ENCODE measurements at regions not wholly inside any gene's neighbourhood (a gene's known extent, or its start where the extent isn't known, plus 50 kb on each side); places are given as distances from the start of the nearest gene placed in this dataset.

GRCh38 chr4:33772582-33772981 is 2471.7 kb downstream of the ARAP2 start:
- no peaks in the 10 kb centered on the region for H3K9me3 ChIP-seq (ENCODE audit: insufficient read depth in 2 of 2, low read depth in 1 of 2, low read length in 1 of 2)
- ChIA-PET POLR2A (ENCODE audit: partially characterized antibody) (no interaction called here), CTCF (ENCODE audit: partially characterized antibody) (no interaction called here)
- no peak overlapping the region for H2BK12ac ChIP-seq (ENCODE audit: low read depth, low read length)
- no peak overlapping the region for H2BK20ac ChIP-seq (ENCODE audit: low read length)
- H3K18ac ChIP-seq (ENCODE audit: extremely low read depth, low read length) = no peak overlapping the region
- WGBS, 2 experiments (ENCODE audit: extremely low coverage in 1 of 2, insufficient coverage in 1 of 2, insufficient read length in 1 of 2, insufficient replicate concordance in 2 of 2, low coverage in 1 of 2, low lambda C conversion rate in 2 of 2, missing lambda C conversion rate in 1 of 2) = 80% methylated on average over 2 of the region's 2 CpGs; no CpG with 5 or more reads in 1 of the 2 experiments
- no peak overlapping the region for H3K14ac ChIP-seq (ENCODE audit: insufficient read length)
- H4K91ac ChIP-seq (replicated peaks; ENCODE audit: insufficient read length, low read length) = no peak overlapping the region
- no peak overlapping the region for H2AK5ac ChIP-seq (ENCODE audit: low read depth, low read length)
- no peak overlapping the region for H3K4me3 ChIP-seq (ENCODE audit: extremely low read depth in 1 of 4, insufficient read depth in 2 of 4, low read depth in 3 of 4, low read length in 4 of 4)
- no peaks in the 10 kb centered on the region for H3K27me3 ChIP-seq (replicated peaks in 1 of 4; ENCODE audit: control insufficient read depth in 3 of 4, extremely low read depth in 1 of 4, insufficient read depth in 3 of 4, low read length in 3 of 4)
- H3K36me3 ChIP-seq (ENCODE audit: control insufficient read depth in 2 of 4, insufficient read depth in 4 of 4, low read length in 3 of 4) = no peaks in the 10 kb centered on the region
- no peak overlapping the region for H3K4ac ChIP-seq (replicated peaks; ENCODE audit: insufficient read length, low read depth, low read length)
- no peak overlapping the region for H3K23ac ChIP-seq (ENCODE audit: insufficient read length)
- H2AFZ ChIP-seq (ENCODE audit: low read length) = no peak overlapping the region
- H4K20me1 ChIP-seq (replicated peaks in 1 of 2; ENCODE audit: control insufficient read depth in 1 of 2, insufficient read depth in 2 of 2, low read length in 2 of 2) = no peaks in the 10 kb centered on the region
- no peak overlapping the region for H2BK120ac ChIP-seq (replicated peaks; ENCODE audit: low read depth, low read length)
- no peak overlapping the region for H2BK5ac ChIP-seq (ENCODE audit: low read depth, low read length)
- FAIRE-seq = no peak
- H4K5ac ChIP-seq (ENCODE audit: insufficient read length, low read depth, low read length) = no peak overlapping the region
- no peak overlapping the region for H3K27ac ChIP-seq (ENCODE audit: low read depth, low read length)
- H2BK15ac ChIP-seq (ENCODE audit: low read length) = no peak overlapping the region
- no peak for DNase-seq (ENCODE audit: low read depth in 1 of 2, low spot score in 2 of 2)
- no peaks in the 10 kb centered on the region for H3K4me1 ChIP-seq (replicated peaks in 1 of 4; ENCODE audit: control insufficient read depth in 3 of 4, insufficient read depth in 4 of 4, low read length in 3 of 4)
- no peak overlapping the region for H3K4me2 ChIP-seq (ENCODE audit: insufficient read depth in 1 of 2, low read depth in 2 of 2, low read length in 2 of 2)
- no peak overlapping the region for H3K9ac ChIP-seq (replicated peaks in 1 of 4; ENCODE audit: extremely low read depth in 1 of 4, low read depth in 3 of 4, low read length in 3 of 4)
- no peaks in the 10 kb centered on the region for H3K23me2 ChIP-seq (ENCODE audit: low read depth, low read length)
- no peaks in the 10 kb centered on the region for H3K79me1 ChIP-seq (ENCODE audit: low read depth, low read length)
- no peak overlapping the region for H3K56ac ChIP-seq (replicated peaks; ENCODE audit: insufficient read length, low read depth, low read length)
- H4K8ac ChIP-seq (ENCODE audit: extremely low read depth, insufficient read depth, low read length) = no peak overlapping the region
- H3K79me2 ChIP-seq (ENCODE audit: control insufficient read depth in 1 of 2, insufficient read depth in 2 of 2, low read length in 2 of 2) = no peaks in the 10 kb centered on the region
- no peak for TF ChIP-seq MAX (IDR thresholded peaks at IDR 0.05)
- no peak for TF ChIP-seq SP2 (IDR thresholded peaks at IDR 0.05; ENCODE audit: low read length)
- TF ChIP-seq TBP (IDR thresholded peaks at IDR 0.05; ENCODE audit: low read depth, low read length) = no peak
- no peak for TF ChIP-seq BACH1 (IDR thresholded peaks at IDR 0.05; ENCODE audit: low read length)
- no peak for TF ChIP-seq SP1 (IDR thresholded peaks at IDR 0.05; ENCODE audit: low read depth, low read length)
- TF ChIP-seq E2F6 (IDR thresholded peaks at IDR 0.05) = no peak
- no peak for TF ChIP-seq POLR2AphosphoS5 (IDR thresholded peaks at IDR 0.05; ENCODE audit: low read depth, low read length)
- TF ChIP-seq ATF2 (IDR thresholded peaks at IDR 0.05; ENCODE audit: low read length) = no peak
- no peak for TF ChIP-seq EGR1 (IDR thresholded peaks at IDR 0.05; ENCODE audit: borderline replicate concordance, low read depth, low read length)
- TF ChIP-seq GABPA (IDR thresholded peaks at IDR 0.05; ENCODE audit: borderline replicate concordance, insufficient read depth, low read length) = no peak
- no peak for TF ChIP-seq POLR2A (IDR thresholded peaks at IDR 0.05; ENCODE audit: control extremely low read depth in 1 of 2, low read depth in 2 of 2, low read length in 2 of 2)
- TF ChIP-seq CTBP2 (IDR thresholded peaks at IDR 0.05; ENCODE audit: borderline replicate concordance, insufficient read depth, insufficient read length, low read length) = no peak
- no peak for TF ChIP-seq EZH2 (IDR thresholded peaks at IDR 0.05; ENCODE audit: low read depth, low read length, severe bottlenecking)
- no peak for TF ChIP-seq SIX5 (IDR thresholded peaks at IDR 0.05; ENCODE audit: low read depth, low read length)
